Upper lobe of right lung (tissue), 1 donor: ENCODE measurements at regions not wholly inside any gene's neighbourhood (a gene's known extent, or its start where the extent isn't known, plus 50 kb on each side); places are given as distances from the start of the nearest gene placed in this dataset.
"Not testable (repeated sequence)": the region's sequence is repeated elsewhere in the genome, so short reads cannot be mapped to it uniquely, and the experiment has no call there.

Experiments used
- ATAC-seq: fragments of 200-7000 bp; cut with Tn5 transposase; one replicate; pipeline ENCODE4 v1.9.1; 2020; ENCODE audit warnings: mild to moderate bottlenecking, moderate library complexity
- DNase-seq: peaks from one replicate; pipeline ENCODE4 v3.0.0-alpha.2; 2020
- H3K27ac ChIP-seq: fragments of 200-600 bp; one replicate; pipeline ENCODE4 v1.8.0; 2022
- H3K27me3 ChIP-seq: fragments of 200-600 bp; one replicate; pipeline ENCODE4 v1.8.0; 2022; ENCODE audit warnings: mild to moderate bottlenecking
- H3K36me3 ChIP-seq: fragments of 200-600 bp; one replicate; pipeline ENCODE4 v1.8.0; 2022
- H3K4me1 ChIP-seq: fragments of 200-600 bp; one replicate; pipeline ENCODE4 v1.8.0; 2022
- H3K4me3 ChIP-seq: fragments of 200-600 bp; one replicate; pipeline ENCODE4 v1.8.0; 2022; ENCODE audit warnings: mild to moderate bottlenecking
- H3K9me3 ChIP-seq: fragments of 200-600 bp; one replicate; pipeline ENCODE4 v1.8.0; 2022
- intact Hi-C: fragments of 100-400 bp; cut with DNase I; formaldehyde crosslinking; loops from one replicate; pipeline ENCODE4 v1.11.0; 2022
- TF ChIP-seq, protein P1 (sequence below): fragments of 200-600 bp; IDR thresholded peaks from one replicate; pipeline ENCODE4 v1.8.0; 2022; ENCODE audit warnings: antibody characterized with exemption
- donor health status: DM: no; HTN: yes; CAD: no; lungs with severe emphysema.

DNA sequence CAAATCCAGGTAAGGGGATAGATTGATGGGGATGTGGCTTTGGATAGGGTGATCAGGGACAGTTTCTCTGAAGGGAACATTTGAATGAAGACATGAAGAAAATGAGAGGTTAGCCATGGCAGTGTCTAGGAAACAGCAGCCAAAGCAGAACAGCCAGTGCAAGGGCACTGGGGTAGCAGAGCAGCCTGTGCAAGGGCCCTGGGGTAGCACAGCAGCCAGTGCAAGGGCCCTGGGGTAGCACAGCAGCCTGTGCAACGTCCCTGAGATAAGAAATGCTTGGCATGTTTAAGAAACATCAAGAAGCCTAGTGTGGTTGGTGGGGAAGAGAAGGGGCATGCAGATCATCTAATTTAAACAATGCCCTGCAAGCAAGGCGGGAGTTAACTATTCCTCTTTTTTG is 128.5 kb downstream of the IRX5 start:
- intact Hi-C loops: no loop called here
- ATAC-seq: no peak
- no peaks in the 10 kb centered on the region for H3K36me3 ChIP-seq
- TF ChIP-seq, protein P1, sequence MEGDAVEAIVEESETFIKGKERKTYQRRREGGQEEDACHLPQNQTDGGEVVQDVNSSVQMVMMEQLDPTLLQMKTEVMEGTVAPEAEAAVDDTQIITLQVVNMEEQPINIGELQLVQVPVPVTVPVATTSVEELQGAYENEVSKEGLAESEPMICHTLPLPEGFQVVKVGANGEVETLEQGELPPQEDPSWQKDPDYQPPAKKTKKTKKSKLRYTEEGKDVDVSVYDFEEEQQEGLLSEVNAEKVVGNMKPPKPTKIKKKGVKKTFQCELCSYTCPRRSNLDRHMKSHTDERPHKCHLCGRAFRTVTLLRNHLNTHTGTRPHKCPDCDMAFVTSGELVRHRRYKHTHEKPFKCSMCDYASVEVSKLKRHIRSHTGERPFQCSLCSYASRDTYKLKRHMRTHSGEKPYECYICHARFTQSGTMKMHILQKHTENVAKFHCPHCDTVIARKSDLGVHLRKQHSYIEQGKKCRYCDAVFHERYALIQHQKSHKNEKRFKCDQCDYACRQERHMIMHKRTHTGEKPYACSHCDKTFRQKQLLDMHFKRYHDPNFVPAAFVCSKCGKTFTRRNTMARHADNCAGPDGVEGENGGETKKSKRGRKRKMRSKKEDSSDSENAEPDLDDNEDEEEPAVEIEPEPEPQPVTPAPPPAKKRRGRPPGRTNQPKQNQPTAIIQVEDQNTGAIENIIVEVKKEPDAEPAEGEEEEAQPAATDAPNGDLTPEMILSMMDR: no peak
- no peaks in the 10 kb centered on the region for H3K4me1 ChIP-seq
- peaks cover 43% of the 10 kb centered on the region for H3K27me3 ChIP-seq
- no peak overlapping the region for H3K4me3 ChIP-seq
- H3K27ac ChIP-seq: no peak overlapping the region
- H3K9me3 ChIP-seq: no peaks in the 10 kb centered on the region
- DNase-seq: peak; percentile 18

DNA sequence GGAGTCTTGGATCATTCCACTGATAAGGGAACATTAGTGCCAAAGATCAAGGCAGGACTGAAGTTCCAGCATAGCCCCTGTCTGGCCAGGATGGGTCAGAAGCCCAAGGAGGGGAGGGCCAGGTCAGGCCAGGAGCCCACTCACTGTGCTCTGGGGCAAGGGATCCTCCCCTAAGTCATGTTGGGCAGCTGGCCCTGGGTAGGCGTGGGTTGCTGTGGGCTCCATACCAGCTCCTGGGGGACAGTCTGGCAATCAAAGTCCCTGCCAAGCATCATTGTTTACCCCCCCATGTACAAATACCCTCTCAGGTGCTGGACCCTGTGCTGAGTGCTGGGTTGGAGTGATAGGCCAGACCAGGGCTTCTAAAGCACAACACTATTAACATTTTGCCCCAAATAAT is 130.5 kb downstream of the IRX5 start:
- intact Hi-C loops: no loop called here
- no peak for ATAC-seq

DNA sequence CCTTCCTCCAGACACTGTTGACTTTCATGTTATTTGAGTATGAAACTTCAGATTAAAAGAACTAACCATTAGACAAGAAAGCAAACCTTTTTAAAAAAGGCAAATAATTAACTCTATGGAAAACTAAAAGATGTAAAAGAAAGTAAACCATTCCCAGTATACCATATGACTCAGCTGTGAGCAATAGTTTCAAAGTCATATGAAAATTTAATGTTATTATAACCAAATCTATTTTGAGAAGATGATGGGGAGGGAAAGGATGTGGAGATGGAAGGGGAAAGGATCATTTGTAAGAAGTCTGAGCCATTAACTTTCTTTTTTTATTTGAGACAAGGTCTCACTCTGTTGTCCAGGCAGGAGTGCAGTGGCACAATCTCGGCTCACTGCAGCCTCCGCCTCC is 131.8 kb downstream of the IRX5 start:
- no peak for DNase-seq
- Histone ChIP-seq H3K4me3 (no peak overlapping the region), H3K27me3 (peaks cover 15% of the 10 kb centered on the region), H3K27ac (no peak overlapping the region), H3K9me3 (no peaks in the 10 kb centered on the region), H3K4me1 (no peaks in the 10 kb centered on the region), H3K36me3 (no peaks in the 10 kb centered on the region)
- no peak for ATAC-seq
- TF ChIP-seq, protein P1: no peak
- intact Hi-C loops: no loop called here

More for the DNA sequence above, 130.5 kb downstream of the IRX5 start:
- Histone ChIP-seq H3K27me3 (peaks cover 25% of the 10 kb centered on the region), H3K27ac (no peak overlapping the region), H3K4me1 (no peaks in the 10 kb centered on the region), H3K36me3 (no peaks in the 10 kb centered on the region), H3K4me3 (no peak overlapping the region), H3K9me3 (no peaks in the 10 kb centered on the region)
- TF ChIP-seq, protein P1: no peak
- peak; percentile 29 for DNase-seq

DNA sequence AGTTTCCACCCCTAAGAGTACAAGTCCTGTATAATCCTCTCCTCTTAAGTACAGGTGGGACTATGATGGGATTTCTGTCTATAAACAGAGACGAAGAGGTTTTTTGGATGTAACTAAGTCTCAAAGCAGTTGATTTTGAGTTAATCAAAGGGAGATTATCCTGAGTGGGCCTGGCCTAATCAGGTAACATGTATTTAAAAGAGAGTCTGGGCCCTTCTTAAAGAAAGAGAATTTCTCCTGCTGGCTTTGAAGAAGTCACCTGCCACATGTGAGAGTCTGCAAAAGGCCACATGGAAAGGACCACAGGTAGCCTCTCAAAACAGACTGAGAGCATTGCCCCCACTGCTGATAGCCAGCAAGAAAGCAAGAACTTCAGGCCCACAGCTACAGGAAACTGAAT is 142.3 kb downstream of the IRX5 start:
- Histone ChIP-seq H3K4me1 (no peaks in the 10 kb centered on the region), H3K27me3 (no peaks in the 10 kb centered on the region), H3K36me3 (no peaks in the 10 kb centered on the region), H3K4me3 (no peak overlapping the region), H3K9me3 (no peaks in the 10 kb centered on the region), H3K27ac (no peak overlapping the region)
- TF ChIP-seq, protein P1: no peak
- intact Hi-C loops: no loop called here
- DNase-seq (no peak), ATAC-seq (no peak)

DNA sequence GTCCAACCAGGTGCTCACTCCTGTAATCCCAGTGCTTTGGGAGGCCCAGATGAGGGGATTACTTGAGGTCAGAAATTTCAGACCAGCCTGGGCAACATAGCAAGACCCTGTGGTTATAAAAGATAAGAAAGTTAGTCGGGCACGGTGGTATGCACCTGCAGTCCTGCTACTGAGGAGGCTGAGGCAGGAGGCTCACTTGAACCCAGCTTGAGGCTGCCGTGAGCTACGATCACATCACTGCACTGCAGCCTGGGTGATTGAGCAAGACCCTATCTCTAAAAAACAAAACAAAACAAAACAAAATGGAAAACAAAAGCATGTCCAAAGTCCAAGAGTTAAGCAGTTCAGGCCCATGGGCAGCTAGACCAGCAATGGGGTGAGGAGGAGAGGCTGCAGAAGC is 143.2 kb downstream of the IRX5 start:
- ATAC-seq (no peak), DNase-seq (no peak)
- H3K27ac ChIP-seq: no peak overlapping the region
- no peaks in the 10 kb centered on the region for H3K36me3 ChIP-seq
- H3K4me3 ChIP-seq: no peak overlapping the region
- H3K9me3 ChIP-seq: no peaks in the 10 kb centered on the region
- TF ChIP-seq, protein P1: no peak
- no peaks in the 10 kb centered on the region for H3K27me3 ChIP-seq
- H3K4me1 ChIP-seq: no peaks in the 10 kb centered on the region
- intact Hi-C loops: no loop called here

DNA sequence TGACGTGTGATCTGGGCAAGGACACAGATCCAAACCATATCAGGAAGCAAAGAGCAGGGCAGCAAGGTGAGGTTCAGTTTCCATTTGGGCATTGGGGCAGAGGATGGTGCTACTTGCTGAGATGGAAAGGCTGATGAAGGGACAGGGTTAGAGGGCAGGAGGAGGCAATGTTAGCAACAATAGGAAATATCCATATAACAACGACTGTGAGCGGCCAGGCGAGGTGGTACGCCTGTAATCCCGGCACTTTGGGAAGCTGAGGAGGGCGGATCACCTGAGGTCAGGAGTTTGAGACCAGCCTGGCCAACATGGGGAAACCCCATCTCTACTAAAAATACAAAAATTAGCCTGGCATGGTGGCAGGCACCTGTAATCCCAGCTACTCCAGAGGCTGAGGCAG is 144.5 kb downstream of the IRX5 start:
- H3K9me3 ChIP-seq, H3K4me3 ChIP-seq, H3K36me3 ChIP-seq, H3K27me3 ChIP-seq, ATAC-seq, intact Hi-C loops, H3K27ac ChIP-seq, DNase-seq, H3K4me1 ChIP-seq: not testable (repeated sequence)
